ENCODE measurements at regions not wholly inside any gene's neighbourhood (a gene's known extent, or its start where the extent isn't known, plus 50 kb on each side); places are given as distances from the start of the nearest gene placed in this dataset.
A peak's percentile ranks its signal among the peaks of the same experiment; 100 is the strongest.
"Not testable (repeated sequence)": the region's sequence is repeated elsewhere in the genome, so short reads cannot be mapped to it uniquely, and the experiment has no call there.

DNA sequence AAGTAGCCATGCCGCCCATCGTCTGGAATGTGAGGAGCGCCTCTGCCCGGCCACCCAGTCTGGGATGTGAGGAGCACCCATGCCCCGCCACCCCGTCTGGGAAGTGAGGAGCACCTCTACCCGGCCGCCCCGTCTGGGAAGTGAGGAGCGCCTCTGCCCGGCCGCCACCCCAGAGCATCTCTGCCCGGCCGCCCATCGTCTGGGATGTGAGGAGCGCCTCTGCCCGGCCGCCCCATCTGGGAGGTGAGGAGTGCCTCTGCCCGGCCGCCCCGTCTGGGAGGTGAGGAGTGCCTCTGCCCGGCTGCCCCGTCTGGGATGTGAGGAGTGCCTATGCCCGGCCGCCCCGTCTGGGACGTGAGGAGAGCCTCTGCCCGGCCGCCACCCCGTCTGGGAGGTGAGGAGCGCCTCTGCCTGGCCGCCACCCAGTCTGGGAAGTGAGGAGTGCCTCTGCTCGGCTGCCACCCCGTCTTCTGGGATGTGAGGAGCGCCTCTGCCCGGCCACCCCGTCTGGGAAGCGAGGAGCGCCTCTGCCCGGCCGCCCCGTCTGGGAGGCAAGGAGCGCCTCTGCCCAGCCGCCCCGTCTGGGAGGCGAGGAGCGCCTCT, 126.7 kb upstream of the MED14 start:
- H3K4me1 Mint-ChIP-seq; H3K27ac Mint-ChIP-seq; ATAC-seq (ENCODE audit: low read depth); H3K4me3 Mint-ChIP-seq; H3K36me3 Mint-ChIP-seq; H3K9me3 Mint-ChIP-seq; H3K27me3 Mint-ChIP-seq; DNase-seq (ENCODE audit: low spot score in 2 of 2): not testable (repeated sequence)

DNA sequence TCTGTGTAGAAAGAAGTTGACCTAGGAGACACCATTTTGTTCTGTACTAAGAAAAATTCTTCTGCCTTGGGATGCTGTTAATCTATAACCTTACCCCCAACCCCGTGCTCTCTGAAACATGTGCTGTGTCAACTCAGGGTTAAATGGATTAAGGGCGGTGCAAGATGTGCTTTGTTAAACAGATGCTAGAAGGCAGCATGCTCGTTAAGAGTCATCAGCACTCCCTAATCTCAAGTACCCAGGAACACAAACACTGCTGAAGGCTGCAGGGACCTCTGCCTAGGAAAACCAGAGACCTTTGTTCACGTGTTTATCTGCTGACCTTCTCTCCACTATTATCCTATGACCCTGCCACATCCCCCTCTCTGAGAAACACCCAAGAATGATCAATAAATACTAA, 127.9 kb upstream of the MED14 start:
- H3K36me3 Mint-ChIP-seq; H3K27ac Mint-ChIP-seq; H3K4me1 Mint-ChIP-seq; H3K4me3 Mint-ChIP-seq; ATAC-seq (ENCODE audit: low read depth); DNase-seq (ENCODE audit: low spot score in 2 of 2); H3K27me3 Mint-ChIP-seq; H3K9me3 Mint-ChIP-seq: not testable (repeated sequence)

DNA sequence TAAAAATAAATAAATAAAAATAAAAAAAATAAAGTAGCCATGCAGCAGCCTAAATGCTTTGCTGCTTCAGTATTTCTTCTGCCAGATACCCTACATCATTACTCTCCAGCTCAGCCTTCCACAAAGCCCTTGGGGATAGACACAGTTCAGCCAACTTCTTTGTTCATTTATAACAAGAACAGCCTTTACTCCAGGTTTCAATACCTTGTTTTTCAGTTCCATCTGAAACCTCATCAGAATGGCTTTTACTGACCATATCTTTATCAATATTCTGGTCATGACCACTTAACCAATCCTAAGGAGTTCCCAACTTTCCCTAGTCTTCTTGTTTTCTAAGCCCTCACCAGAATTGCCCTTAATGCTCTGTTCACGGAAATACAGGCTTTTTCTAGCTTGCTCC, 128.3 kb upstream of the MED14 start:
- H3K27me3 Mint-ChIP-seq: no peaks in the 10 kb centered on the region
- H3K4me3 Mint-ChIP-seq: no peak overlapping the region
- ATAC-seq (ENCODE audit: low read depth) (no peak), DNase-seq (ENCODE audit: low spot score in 2 of 2) (no peak)
- H3K4me1 Mint-ChIP-seq: no peaks in the 10 kb centered on the region
- no peaks in the 10 kb centered on the region for H3K9me3 Mint-ChIP-seq
- no peak overlapping the region for H3K27ac Mint-ChIP-seq
- no peaks in the 10 kb centered on the region for H3K36me3 Mint-ChIP-seq

DNA sequence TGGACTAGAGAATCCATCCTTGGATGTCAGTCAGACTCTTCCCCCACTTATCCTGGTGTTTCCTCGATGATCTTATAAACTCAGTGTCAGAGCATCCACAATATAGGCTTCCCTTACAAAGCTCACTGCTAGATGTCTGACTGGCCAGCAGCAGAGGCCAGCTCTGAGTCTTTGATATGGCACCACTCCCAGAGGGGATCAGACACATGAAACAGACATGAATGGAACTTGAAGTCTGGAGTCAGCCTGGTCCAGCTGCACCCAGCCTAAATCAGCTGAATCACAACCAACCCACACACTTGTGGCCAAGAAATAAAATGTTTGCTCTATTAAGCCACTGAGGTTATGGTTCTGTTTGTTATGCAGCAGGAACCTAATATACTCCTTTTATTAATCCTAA, 129.6 kb upstream of the MED14 start:
- Mint-ChIP-seq H3K27me3 (no peaks in the 10 kb centered on the region), H3K4me1 (no peaks in the 10 kb centered on the region), H3K36me3 (no peaks in the 10 kb centered on the region), H3K9me3 (no peaks in the 10 kb centered on the region), H3K4me3 (no peak overlapping the region), H3K27ac (no peak overlapping the region)
- DNase-seq (ENCODE audit: low spot score in 2 of 2) (no peak), ATAC-seq (ENCODE audit: low read depth) (no peak)

DNA sequence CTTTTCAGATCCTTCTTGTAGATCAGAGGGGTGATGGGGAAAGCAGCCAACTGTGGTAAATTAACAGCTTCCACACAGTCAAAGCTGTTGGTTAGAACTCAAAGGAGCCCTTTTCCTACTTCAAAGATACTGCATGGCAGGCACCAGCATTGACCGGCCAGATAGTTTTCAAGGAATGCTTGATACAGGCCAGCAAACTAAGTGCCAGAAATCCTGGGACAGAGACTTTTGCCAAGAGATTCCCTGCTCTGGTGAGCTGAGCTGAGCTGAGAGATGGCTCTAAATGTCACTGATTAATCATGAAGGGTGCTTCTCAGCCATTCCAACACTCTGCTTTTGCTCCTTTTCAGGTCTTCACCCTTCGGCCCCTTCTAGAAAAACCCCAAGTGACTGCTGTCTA, 131.6 kb upstream of the MED14 start:
- Mint-ChIP-seq H3K27me3 (peaks cover 2% of the 10 kb centered on the region), H3K4me1 (peaks cover 3% of the 10 kb centered on the region), H3K36me3 (no peaks in the 10 kb centered on the region), H3K27ac (no peak overlapping the region), H3K9me3 (no peaks in the 10 kb centered on the region), H3K4me3 (no peak overlapping the region)
- DNase-seq (ENCODE audit: low spot score in 2 of 2) (no peak), ATAC-seq (ENCODE audit: low read depth) (no peak)

DNA sequence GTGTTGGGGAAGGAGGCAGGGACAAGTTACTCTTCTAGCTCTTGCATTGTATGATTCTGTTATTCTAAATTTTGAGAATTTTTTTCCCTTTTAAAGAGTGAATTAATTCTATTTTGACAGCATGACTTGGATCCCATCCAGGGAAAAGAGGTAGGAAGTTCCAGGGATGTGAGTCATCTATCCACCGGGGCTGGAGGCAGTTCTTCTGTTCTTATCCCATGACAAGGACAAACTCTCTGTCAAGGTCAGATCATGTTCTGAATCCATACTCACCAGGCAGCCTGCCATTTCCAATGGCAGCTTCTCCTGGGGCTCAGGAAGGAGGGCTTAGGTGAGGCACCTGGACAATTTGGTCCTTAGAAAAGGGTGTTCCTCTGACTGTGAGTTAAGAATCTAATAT, 132.0 kb upstream of the MED14 start:
- Mint-ChIP-seq H3K27ac (no peak overlapping the region), H3K27me3 (peaks cover 2% of the 10 kb centered on the region), H3K4me3 (no peak overlapping the region), H3K9me3 (no peaks in the 10 kb centered on the region), H3K36me3 (no peaks in the 10 kb centered on the region), H3K4me1 (peaks cover 3% of the 10 kb centered on the region)
- no peak for ATAC-seq (ENCODE audit: low read depth)
- DNase-seq (ENCODE audit: low spot score in 2 of 2): no peak

DNA sequence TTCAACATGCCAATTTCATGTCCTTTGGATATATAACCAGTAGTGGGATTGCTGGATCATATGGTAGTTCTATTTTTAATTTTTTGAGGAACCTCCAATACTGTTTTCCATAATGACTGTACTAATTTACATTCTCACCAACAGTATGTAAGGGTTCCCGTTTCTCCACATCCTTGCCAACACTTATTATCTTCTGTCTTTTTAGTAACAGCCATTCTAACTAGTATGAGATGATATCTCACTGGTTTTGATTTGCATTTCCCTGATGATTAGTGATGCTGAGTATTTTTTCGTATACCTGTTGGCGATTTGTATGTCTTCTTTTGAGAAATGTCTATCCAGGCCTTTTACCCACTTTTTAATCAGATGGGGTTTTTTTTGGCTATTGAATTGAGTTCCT, 133.5 kb upstream of the MED14 start:
- DNase-seq (ENCODE audit: low spot score in 2 of 2) (no peak), ATAC-seq (ENCODE audit: low read depth) (no peak)
- no peaks in the 10 kb centered on the region for H3K9me3 Mint-ChIP-seq
- peaks cover 2% of the 10 kb centered on the region for H3K27me3 Mint-ChIP-seq
- H3K4me1 Mint-ChIP-seq: peaks cover 3% of the 10 kb centered on the region
- H3K27ac Mint-ChIP-seq: no peak overlapping the region
- H3K4me3 Mint-ChIP-seq: no peak overlapping the region
- no peaks in the 10 kb centered on the region for H3K36me3 Mint-ChIP-seq

DNA sequence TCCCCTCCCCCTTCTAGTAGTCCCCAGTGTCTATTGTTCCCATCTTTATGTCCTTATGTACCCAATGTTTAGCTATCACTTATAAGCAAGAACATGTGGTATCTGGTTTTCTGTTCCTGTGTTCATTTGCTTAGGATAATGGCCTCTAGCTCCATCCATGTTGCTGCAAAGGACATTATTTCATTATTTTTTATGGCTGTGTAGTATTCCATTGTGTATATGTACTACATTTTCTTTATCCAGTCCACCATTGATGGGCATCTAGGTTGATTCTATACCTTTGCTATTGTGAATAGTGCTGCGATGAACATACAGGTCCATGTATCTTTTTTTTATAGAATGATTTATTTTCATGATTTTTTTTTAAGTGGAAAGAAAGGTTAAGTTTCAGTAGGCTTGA, 135.6 kb upstream of the MED14 start:
- not testable (repeated sequence) for DNase-seq (ENCODE audit: low spot score in 2 of 2); H3K27me3 Mint-ChIP-seq; H3K36me3 Mint-ChIP-seq; H3K9me3 Mint-ChIP-seq; ATAC-seq (ENCODE audit: low read depth); H3K4me3 Mint-ChIP-seq; H3K27ac Mint-ChIP-seq; H3K4me1 Mint-ChIP-seq

DNA sequence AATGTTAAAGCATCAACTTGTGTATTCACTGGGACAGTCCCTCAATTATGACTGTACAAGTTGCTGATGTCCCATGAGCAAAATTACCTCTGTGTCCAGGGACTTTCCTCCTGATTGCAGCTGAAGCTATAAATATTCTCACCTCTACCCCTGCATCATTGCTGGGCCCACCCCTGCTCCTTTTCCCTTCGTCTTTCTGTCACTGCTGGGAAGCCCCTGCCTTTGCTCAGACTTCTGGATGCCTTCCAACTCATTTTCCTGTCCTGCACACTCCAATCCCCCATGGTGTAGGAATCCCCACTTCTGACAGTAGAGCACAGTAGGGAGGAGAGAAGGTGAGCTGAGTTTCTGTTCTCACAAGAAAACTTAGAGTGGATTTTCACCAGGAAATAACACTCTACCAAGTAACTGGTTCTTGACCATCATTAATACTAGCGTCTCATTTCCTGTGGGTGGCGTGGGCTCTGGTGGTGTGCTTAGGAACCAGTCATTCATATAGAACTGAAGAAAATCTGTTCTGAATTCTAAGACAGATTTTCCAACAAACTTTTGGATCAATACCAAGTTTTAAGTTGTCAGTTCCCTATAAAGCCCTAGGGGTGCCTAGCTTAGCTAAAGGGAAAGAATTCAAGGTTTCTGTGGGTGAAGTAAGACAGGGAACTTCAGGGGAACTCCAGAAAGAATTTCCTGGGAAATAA, 136.2 kb upstream of the MED14 start:
- DNase-seq (ENCODE audit: low spot score in 2 of 2): no peak
- H3K9me3 Mint-ChIP-seq: no peaks in the 10 kb centered on the region
- H3K27ac Mint-ChIP-seq: no peak overlapping the region
- no peaks in the 10 kb centered on the region for H3K36me3 Mint-ChIP-seq
- H3K4me3 Mint-ChIP-seq: no peak overlapping the region
- peaks cover 3% of the 10 kb centered on the region for H3K4me1 Mint-ChIP-seq
- ATAC-seq (ENCODE audit: low read depth): peak; percentile 41
- H3K27me3 Mint-ChIP-seq: peaks cover 4% of the 10 kb centered on the region

DNA sequence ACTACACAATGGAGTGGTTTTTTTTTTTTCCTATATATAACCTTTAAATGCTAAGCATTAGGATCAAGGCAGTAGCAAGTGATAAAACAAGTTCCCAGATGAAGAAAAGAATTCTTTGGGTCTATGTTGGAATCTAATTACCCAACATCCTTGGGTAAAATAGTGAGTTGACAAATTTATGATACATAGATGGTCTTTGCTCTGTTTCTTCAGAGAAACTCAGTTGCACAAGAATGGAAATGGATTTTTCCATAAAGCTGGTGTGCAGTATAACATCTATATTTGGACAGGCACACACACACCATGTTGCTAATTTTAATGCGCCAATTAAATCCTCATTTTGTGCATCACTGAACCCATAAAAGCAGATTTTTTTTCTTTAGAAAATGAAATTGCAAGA, 137.0 kb upstream of the MED14 start:
- no peak overlapping the region for H3K27ac Mint-ChIP-seq
- DNase-seq (ENCODE audit: low spot score in 2 of 2): no peak
- ATAC-seq (ENCODE audit: low read depth): no peak
- no peaks in the 10 kb centered on the region for H3K36me3 Mint-ChIP-seq
- no peaks in the 10 kb centered on the region for H3K9me3 Mint-ChIP-seq
- H3K4me1 Mint-ChIP-seq: peaks cover 3% of the 10 kb centered on the region
- H3K4me3 Mint-ChIP-seq: no peak overlapping the region
- peaks cover 4% of the 10 kb centered on the region for H3K27me3 Mint-ChIP-seq

DNA sequence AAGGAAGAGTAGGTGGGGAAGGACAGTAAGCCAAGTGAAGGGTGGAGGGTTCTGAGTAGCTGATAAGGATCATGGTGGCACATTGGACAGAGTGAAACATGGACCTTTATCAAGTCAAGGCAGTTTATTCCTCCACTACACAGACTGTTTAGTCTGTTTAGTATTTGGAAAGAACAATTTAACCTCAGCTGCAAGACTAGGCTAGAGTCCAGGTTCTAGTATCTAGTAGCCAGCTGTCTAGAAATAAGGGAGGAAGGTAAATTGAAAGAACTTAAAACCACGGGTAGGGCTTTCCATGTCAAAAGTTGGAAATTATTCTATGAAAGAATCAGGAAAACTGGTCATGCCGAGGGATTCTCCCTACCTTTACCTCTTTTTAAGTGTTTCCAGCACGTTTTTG, 140.1 kb upstream of the MED14 start:
- Mint-ChIP-seq H3K36me3 (no peaks in the 10 kb centered on the region), H3K4me1 (peaks cover 3% of the 10 kb centered on the region), H3K27ac (no peak overlapping the region), H3K4me3 (no peak overlapping the region), H3K27me3 (peaks cover 4% of the 10 kb centered on the region), H3K9me3 (no peaks in the 10 kb centered on the region)
- ATAC-seq (ENCODE audit: low read depth): no peak
- DNase-seq (ENCODE audit: low spot score in 2 of 2): no peak

DNA sequence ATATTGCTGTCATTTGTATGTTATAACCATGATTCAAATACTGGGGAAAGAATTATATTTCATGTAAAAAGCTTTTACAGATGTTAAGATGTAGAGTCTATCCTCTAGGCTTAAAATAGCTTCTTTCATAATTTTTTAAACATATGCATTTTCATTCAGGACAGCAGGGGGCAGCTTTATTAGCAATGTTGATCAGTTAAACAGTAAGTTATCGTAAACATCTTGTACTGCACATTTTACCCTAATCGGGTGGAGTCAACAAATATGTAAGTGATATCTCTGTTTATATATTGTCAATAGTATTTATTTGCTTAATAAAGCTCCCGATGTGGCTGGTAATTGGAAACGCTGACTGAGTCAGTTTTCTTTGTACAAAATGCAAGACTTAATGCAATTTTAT, 142.5 kb upstream of the MED14 start:
- ATAC-seq (ENCODE audit: low read depth): peak; percentile 38
- no peak overlapping the region for H3K27ac Mint-ChIP-seq
- H3K36me3 Mint-ChIP-seq: no peaks in the 10 kb centered on the region
- peak in 1 of 2 donors; percentile 14 for DNase-seq (ENCODE audit: low spot score in 2 of 2)
- H3K27me3 Mint-ChIP-seq: peaks cover 1% of the 10 kb centered on the region
- H3K4me1 Mint-ChIP-seq: no peaks in the 10 kb centered on the region
- H3K9me3 Mint-ChIP-seq: no peaks in the 10 kb centered on the region
- H3K4me3 Mint-ChIP-seq: no peak overlapping the region

DNA sequence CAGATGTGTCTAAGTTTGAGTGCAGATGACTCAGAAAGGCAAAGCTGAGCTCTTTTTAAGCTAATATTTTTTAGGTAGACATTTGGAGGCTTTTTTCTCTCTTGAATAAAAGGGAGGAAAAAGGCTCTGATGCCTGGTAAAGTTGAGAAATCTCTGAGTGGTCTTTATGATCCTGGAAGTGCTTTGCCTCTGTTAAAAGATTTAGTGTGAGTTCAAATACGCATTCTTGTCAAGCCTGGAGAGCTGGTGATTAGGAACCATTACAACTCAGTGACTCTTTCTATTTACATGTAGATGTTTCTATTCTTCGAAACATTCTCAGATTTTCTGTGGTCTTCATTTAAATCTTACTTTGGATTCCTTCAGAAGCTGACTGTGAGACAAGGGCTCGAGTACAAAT, 143.4 kb upstream of the MED14 start:
- H3K9me3 Mint-ChIP-seq: no peaks in the 10 kb centered on the region
- H3K4me3 Mint-ChIP-seq: no peak overlapping the region
- no peak for ATAC-seq (ENCODE audit: low read depth)

DNA sequence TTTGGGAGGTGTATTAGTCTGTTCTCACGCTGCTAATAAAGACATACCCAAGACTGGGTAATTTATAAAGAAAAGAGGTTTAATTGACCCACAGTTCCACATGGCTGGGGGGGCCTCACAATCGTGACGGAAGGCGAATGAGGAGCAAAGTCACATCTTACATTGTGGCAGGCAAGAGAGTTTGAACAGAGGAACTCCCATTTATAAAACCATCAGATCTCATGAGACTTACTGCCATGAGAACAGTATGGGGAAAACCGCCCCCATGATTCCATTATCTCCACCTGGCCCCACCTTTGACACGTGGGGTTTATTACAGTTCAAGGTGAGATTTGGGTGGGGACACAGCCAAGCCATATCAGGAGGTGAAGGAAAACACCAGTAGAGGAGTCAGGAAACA, 143.8 kb upstream of the MED14 start:
- not testable (repeated sequence) for H3K27me3 Mint-ChIP-seq; H3K36me3 Mint-ChIP-seq; DNase-seq (ENCODE audit: low spot score in 2 of 2); H3K9me3 Mint-ChIP-seq; H3K4me1 Mint-ChIP-seq; H3K4me3 Mint-ChIP-seq; H3K27ac Mint-ChIP-seq; ATAC-seq (ENCODE audit: low read depth)

More for the DNA sequence above, 143.4 kb upstream of the MED14 start:
- no peaks in the 10 kb centered on the region for H3K4me1 Mint-ChIP-seq
- no peak overlapping the region for H3K27ac Mint-ChIP-seq
- no peak for DNase-seq (ENCODE audit: low spot score in 2 of 2)
- H3K27me3 Mint-ChIP-seq: peaks cover 1% of the 10 kb centered on the region
- no peaks in the 10 kb centered on the region for H3K36me3 Mint-ChIP-seq

DNA sequence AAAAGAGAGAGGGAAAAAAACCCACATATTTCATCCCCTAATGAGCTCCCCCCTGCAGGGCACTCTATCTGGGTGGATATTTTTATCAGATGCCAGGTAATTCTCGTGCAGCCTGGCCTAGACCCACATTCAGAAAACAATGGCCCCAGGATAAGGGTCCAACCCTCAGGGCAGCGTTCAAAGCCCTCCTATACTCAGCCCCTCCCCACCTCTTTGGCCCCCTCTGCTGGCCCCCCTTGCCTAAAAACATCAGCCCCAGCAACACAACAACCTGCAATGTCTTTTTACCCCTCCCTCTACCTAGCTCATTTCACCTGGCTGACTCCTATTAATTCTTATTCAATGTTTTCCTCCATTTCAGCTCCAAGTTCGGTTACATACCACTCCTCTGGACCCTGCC, 145.4 kb upstream of the MED14 start:
- H3K36me3 Mint-ChIP-seq: no peaks in the 10 kb centered on the region
- H3K27ac Mint-ChIP-seq: no peak overlapping the region
- ATAC-seq (ENCODE audit: low read depth) (no peak), DNase-seq (ENCODE audit: low spot score in 2 of 2) (no peak)
- peaks cover 1% of the 10 kb centered on the region for H3K27me3 Mint-ChIP-seq
- H3K4me1 Mint-ChIP-seq: no peaks in the 10 kb centered on the region
- no peaks in the 10 kb centered on the region for H3K9me3 Mint-ChIP-seq
- H3K4me3 Mint-ChIP-seq: no peak overlapping the region
